ENCODE measurements at regions not wholly inside any gene's neighbourhood (a gene's known extent, or its start where the extent isn't known, plus 50 kb on each side); places are given as distances from the start of the nearest gene placed in this dataset.

DNA sequence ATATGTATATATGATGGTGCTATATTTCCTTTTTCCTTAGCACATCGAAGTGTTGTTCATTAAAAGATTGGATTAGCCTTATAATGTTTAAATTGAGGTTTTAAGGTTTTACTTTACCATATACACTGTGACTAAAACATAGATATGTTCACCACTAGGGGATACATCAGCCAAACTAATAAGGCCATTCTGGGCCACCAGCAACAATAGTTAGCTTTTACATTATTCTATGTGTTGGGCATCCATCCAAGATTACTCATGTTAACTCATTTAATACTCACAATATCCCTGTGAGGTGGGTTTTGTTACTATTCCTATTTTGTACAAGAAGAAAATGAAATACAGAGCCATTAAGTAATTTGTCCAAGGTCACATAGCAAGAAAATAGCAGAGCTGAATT is 202.6 kb upstream of the AVPR1A start:
- TF ChIP-seq EZH2 (IDR thresholded peaks at IDR 0.05; ENCODE audit: insufficient read depth, poor library complexity, severe bottlenecking) = no peak
- no peak for TF ChIP-seq EZH2phosphoT487 (IDR thresholded peaks at IDR 0.05; ENCODE audit: insufficient read depth, low read depth)
